Activated CD8-positive, alpha-beta T cell treated with anti-CD3 and anti-CD28 coated beads, Interleukin-2, amount 10 ng/mL, durations not matched to agents 7 days and 5 days (primary cell): ENCODE measurements at regions not wholly inside any gene's neighbourhood (a gene's known extent, or its start where the extent isn't known, plus 50 kb on each side); places are given as distances from the start of the nearest gene placed in this dataset.
"Not testable (repeated sequence)": the region's sequence is repeated elsewhere in the genome, so short reads cannot be mapped to it uniquely, and the experiment has no call there.

Experiments
- ATAC-seq: fragments of 150-1000 bp; cut with Tn5 transposase; one replicate; pipeline ENCODE4 v1.10.0; 2021; ENCODE audit warnings: moderate library complexity
- CTCF ChIA-PET: fragments of 350-600 bp; sonication (Branson Sonifier 250); formaldehyde crosslinking; loops from one replicate; lab custom pipeline; 2021; ENCODE audit warnings: antibody characterized with exemption; lab: Charles Lee
- POLR2A ChIA-PET: fragments of 350-600 bp; sonication (Branson Sonifier 250); formaldehyde crosslinking; loops from one replicate; lab custom pipeline; 2021; ENCODE audit warnings: antibody characterized with exemption; lab: Charles Lee
- DNase-seq: peaks from one replicate; pipeline ENCODE4 v3.0.0-alpha.2; 2020
- H3K27ac Mint-ChIP-seq: one replicate; pipeline ENCODE4 v1.8.0; 2021; ENCODE audit warnings: mild to moderate bottlenecking, mixed read lengths
- H3K27me3 Mint-ChIP-seq: one replicate; pipeline ENCODE4 v1.8.0; 2021; ENCODE audit warnings: low read depth, mixed read lengths
- H3K36me3 Mint-ChIP-seq: one replicate; pipeline ENCODE4 v1.8.0; 2021; ENCODE audit warnings: low read depth, mixed read lengths
- H3K4me1 Mint-ChIP-seq: one replicate; pipeline ENCODE4 v1.8.0; 2021; ENCODE audit warnings: low read depth, mixed read lengths
- H3K4me3 Mint-ChIP-seq: one replicate; pipeline ENCODE4 v1.8.0; 2021; ENCODE audit warnings: mild to moderate bottlenecking, mixed read lengths
- H3K9me3 Mint-ChIP-seq: one replicate; pipeline ENCODE4 v1.8.0; 2022; ENCODE audit warnings: mixed read lengths; ENCODE audit not compliant: insufficient read depth

DNA sequence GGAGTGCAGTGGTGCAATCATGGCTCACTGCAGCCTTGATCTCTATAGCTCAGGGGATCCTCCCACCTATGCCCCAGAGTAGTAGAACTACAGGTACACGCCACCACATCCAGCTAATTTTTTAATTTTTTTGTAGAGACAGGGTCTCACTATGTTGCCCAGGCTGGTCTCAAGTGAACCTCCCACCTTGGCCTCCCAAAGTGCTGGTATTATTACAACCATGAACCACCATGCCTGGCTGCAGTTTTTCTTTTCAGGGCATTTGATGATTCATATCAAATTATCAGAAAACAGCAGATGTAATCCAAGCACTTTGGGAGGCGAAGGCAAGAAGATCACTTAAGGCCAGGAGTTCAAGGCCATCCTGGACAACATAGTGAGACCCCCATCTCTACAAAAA, 88.4 kb upstream of the JARID2 start:
- H3K4me1 Mint-ChIP-seq = no peaks in the 10 kb centered on the region
- no peaks in the 10 kb centered on the region for H3K9me3 Mint-ChIP-seq
- POLR2A ChIA-PET = no interaction called here
- DNase-seq (no peak), ATAC-seq (no peak)
- H3K4me3 Mint-ChIP-seq = no peak overlapping the region
- CTCF ChIA-PET = no interaction called here
- no peak overlapping the region for H3K27ac Mint-ChIP-seq
- H3K27me3 Mint-ChIP-seq = no peaks in the 10 kb centered on the region
- H3K36me3 Mint-ChIP-seq = no peaks in the 10 kb centered on the region

DNA sequence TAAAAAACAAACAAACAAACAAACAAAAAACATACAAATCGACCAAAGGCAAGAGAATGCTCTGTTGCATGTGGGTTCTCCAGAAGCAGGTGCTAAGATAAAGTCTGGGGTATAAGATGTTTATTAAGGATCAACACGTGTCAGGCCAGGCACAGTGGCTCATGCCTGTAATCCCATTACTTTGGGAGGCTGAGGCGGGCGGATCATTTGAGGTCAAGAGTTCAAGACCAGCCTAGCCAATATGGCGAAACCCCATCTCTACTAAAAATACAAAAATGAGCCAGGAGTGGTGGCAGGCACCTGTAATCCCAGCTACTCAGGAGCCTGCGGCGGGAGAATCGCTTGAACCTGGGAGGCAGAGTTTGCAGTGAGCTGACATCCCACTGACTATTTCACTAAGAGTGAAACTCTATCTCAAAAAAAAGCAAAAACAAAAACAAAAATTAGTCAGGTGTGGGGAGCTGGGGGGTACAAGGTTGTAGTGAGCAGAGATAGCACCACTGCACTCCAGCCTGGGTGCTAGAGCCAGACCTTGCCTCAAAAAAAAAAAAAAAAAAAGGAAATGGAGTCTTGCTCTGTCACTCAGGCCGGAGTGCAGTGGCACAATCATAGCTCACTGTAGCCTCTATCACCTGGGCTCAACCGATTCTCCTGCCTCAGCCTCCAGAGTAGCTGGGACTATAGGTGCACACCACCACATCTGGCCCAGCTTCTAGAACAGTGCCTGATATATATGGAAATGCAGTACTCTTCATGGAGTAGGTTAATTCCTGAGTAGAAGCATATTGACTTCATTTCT, 86.8 kb upstream of the JARID2 start:
- Mint-ChIP-seq H3K4me1 (no peaks in the 10 kb centered on the region), H3K4me3 (no peak overlapping the region), H3K27ac (no peak overlapping the region), H3K9me3 (no peaks in the 10 kb centered on the region), H3K27me3 (no peaks in the 10 kb centered on the region), H3K36me3 (no peaks in the 10 kb centered on the region)
- CTCF ChIA-PET = no interaction called here
- ATAC-seq (no peak), DNase-seq (no peak)
- POLR2A ChIA-PET = no interaction called here

DNA sequence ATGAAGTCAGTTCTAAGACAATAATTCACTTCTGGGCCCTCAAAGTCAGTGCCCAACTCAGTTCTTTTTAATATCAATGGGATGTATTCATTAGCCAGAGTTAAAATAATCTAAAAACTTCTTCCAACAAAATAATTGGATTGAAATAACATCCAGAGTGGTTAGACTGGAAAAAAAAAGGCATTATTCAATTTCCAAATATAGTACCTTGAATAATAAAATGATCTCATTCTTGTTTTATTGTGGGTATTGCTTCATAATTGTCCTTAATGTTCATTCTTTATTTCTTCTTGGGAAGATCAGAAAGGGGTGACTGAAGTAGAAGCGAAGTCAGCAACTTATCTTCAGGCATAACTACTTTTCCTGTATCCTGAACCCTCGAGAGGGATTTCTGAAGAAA, 85.1 kb upstream of the JARID2 start:
- ChIA-PET CTCF (no interaction called here), POLR2A (no interaction called here)
- no peaks in the 10 kb centered on the region for H3K9me3 Mint-ChIP-seq
- H3K27me3 Mint-ChIP-seq = no peaks in the 10 kb centered on the region
- H3K4me3 Mint-ChIP-seq = no peak overlapping the region
- no peak for DNase-seq
- H3K4me1 Mint-ChIP-seq = no peaks in the 10 kb centered on the region
- no peak overlapping the region for H3K27ac Mint-ChIP-seq
- no peaks in the 10 kb centered on the region for H3K36me3 Mint-ChIP-seq
- ATAC-seq = no peak

DNA sequence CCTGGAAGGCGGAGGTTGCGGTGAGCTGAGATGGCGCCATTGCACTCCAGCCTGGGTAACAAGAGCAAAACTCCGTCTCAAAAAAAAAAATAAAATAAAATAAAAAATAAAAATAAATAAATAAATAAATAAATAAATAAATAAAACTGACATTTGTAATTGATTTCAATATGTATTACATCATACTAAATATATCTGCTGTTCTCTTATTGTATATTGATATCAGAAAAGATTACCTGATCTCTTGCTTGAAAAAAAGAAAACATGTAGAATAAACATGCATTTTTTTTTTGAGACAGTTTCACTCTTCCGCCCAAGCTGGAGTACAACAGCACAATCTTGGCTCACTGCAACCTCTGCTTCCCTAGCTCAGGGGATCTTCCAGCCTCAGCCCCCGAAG, 81.0 kb upstream of the JARID2 start:
- DNase-seq, H3K36me3 Mint-ChIP-seq, H3K4me3 Mint-ChIP-seq, H3K9me3 Mint-ChIP-seq, ATAC-seq, H3K4me1 Mint-ChIP-seq, H3K27me3 Mint-ChIP-seq, CTCF ChIA-PET, POLR2A ChIA-PET, H3K27ac Mint-ChIP-seq: not testable (repeated sequence)

DNA sequence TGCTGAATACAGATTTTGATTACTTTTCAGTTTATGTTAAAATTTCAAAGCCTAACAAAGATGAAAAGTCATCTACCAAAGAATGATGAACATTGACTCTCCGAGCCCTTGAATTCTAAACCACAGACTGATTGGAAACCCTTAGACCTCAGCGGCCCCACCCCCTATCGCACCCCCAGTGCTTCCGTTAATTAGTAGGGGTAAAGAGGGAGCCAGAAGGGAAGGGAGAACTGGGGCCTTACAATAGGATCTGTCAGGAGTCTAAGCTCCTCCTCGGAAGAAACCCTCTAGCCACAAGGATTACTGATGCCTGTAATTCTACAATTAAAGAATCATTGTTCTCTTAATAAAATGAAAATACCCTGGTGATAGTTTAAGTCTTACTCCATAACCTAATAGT, 79.7 kb upstream of the JARID2 start:
- CTCF ChIA-PET = no interaction called here
- ATAC-seq (no peak), DNase-seq (no peak)
- no peaks in the 10 kb centered on the region for H3K27me3 Mint-ChIP-seq
- POLR2A ChIA-PET = no interaction called here
- H3K4me1 Mint-ChIP-seq = no peaks in the 10 kb centered on the region
- no peaks in the 10 kb centered on the region for H3K9me3 Mint-ChIP-seq
- no peaks in the 10 kb centered on the region for H3K36me3 Mint-ChIP-seq
- H3K4me3 Mint-ChIP-seq = no peak overlapping the region
- no peak overlapping the region for H3K27ac Mint-ChIP-seq

DNA sequence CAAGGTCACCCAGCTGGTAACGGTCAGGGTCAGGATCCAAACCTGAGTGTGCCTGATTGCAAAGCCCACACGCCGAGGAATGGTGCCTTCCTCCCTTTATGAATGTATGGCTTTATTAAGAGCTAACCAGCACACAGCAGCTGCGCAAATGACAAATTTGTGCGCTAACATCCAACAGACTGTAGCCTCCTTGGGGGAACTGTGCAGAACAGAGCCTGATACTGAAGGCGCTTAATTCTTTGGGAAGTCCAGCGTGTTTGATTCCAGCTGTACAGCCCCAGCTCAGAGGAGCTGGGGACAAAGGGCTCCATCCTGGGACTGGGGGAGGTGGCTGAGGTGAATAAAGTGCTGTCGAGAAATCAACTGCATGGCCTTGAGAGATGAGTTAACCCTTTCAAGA, 75.7 kb upstream of the JARID2 start:
- Mint-ChIP-seq H3K9me3 (no peaks in the 10 kb centered on the region), H3K4me3 (no peak overlapping the region), H3K4me1 (no peaks in the 10 kb centered on the region), H3K27me3 (no peaks in the 10 kb centered on the region), H3K27ac (no peak overlapping the region), H3K36me3 (no peaks in the 10 kb centered on the region)
- CTCF ChIA-PET = no interaction called here
- ATAC-seq = no peak
- POLR2A ChIA-PET = no interaction called here
- no peak for DNase-seq

DNA sequence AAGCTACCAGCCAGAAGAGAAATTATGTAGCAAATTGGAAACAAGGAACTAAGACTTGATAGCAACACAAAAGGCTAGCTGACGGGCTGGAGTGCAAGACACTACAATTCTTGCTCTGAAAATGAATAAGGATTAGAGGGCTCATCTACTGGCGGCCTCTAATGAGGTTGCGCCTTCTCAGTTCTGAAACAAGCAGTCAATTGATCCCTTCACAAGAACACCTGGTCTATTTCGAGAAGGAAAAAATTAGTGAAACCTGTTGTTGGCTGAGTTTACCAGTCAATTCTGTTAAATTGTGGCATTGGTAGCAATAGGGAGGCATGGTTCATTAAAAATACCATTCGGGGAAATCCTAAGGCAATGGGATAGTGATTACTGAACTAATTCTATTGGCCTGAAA, 74.8 kb upstream of the JARID2 start:
- no peaks in the 10 kb centered on the region for H3K9me3 Mint-ChIP-seq
- ChIA-PET CTCF (no interaction called here), POLR2A (interaction anchor here (0.7 kb wide), 1 partner anchor 238 kb away, joined by 3 read pairs; no protein-coding TSS in a partner anchor)
- H3K4me1 Mint-ChIP-seq = no peaks in the 10 kb centered on the region
- H3K27me3 Mint-ChIP-seq = no peaks in the 10 kb centered on the region
- no peak overlapping the region for H3K4me3 Mint-ChIP-seq
- H3K36me3 Mint-ChIP-seq = no peaks in the 10 kb centered on the region
- DNase-seq (no peak), ATAC-seq (no peak)
- H3K27ac Mint-ChIP-seq = no peak overlapping the region

DNA sequence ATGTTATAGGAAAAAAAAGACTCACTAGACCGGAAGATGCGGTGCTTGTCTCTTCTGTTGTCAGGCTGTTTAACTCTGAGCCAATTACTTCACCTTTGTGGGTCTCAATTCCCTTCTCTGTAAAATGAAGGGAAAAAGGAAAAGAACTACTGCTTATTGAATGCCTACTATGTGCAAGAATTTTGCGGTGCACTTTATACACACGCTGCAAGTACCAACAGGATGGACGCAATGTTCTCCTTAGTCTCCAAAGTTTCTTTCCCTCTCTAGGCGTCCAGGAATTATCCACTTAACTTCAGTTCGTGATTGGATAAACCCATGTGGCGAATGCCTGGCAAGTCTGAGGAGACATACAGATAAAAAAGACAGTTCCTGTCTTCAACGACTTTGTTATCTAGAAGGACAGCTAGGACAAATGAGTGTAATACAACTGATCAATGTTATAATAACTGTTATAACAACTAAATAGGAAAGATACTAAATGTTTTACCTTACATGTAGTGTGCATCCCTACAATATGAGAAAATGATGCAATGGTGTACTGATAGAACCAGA, 69.0 kb upstream of the JARID2 start:
- Mint-ChIP-seq H3K4me1 (no peaks in the 10 kb centered on the region), H3K27ac (no peak overlapping the region), H3K9me3 (no peaks in the 10 kb centered on the region), H3K36me3 (no peaks in the 10 kb centered on the region), H3K4me3 (no peak overlapping the region), H3K27me3 (no peaks in the 10 kb centered on the region)
- ATAC-seq = no peak
- ChIA-PET POLR2A (no interaction called here), CTCF (no interaction called here)
- DNase-seq = no peak

DNA sequence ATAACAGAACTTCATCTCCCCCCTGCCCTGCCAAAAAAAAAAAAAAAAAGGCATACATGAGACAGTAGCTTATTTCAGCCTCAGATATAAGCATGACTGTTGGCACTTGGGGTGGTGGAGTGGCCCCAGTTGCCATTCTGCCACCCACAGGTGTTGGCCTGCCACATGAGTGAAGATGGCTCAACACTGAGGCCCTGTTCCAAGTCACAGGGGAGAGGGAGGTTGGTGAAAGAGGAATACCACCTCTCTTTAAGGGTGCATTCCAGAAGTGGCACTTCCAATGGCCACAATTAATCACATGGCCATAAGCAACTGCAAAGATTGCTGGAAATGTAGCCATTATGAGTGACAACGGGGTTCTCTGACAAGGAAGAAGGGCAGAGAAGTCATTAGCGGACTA, 61.9 kb upstream of the JARID2 start:
- Mint-ChIP-seq H3K4me3 (no peak overlapping the region), H3K9me3 (no peaks in the 10 kb centered on the region), H3K27ac (no peak overlapping the region), H3K27me3 (no peaks in the 10 kb centered on the region), H3K4me1 (peaks cover 6% of the 10 kb centered on the region), H3K36me3 (no peaks in the 10 kb centered on the region)
- no peak for DNase-seq
- no peak for ATAC-seq
- ChIA-PET POLR2A (no interaction called here), CTCF (no interaction called here)

DNA sequence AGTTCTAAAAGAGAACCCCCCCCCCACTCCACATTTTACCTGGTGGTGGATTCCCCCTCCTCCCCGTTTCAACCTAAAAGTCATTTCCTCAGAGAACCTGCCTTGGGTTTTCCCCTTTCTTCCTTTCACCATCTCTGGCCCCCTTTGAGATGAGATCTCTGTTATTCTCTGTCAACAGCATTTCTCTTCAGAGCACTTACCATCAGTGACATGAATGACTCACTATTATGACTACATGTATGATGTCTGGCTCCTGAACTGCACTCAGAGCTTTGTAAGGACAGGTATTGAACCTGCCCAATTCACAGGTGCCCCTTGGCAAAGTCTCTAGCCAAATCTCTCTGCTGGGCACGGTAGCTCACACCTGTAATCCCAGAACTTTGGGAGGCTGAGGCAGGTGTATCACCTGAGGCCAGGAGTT, 61.4 kb upstream of the JARID2 start:
- no peak overlapping the region for H3K27ac Mint-ChIP-seq
- H3K36me3 Mint-ChIP-seq = no peaks in the 10 kb centered on the region
- POLR2A ChIA-PET = no interaction called here
- H3K9me3 Mint-ChIP-seq = no peaks in the 10 kb centered on the region
- H3K27me3 Mint-ChIP-seq = no peaks in the 10 kb centered on the region
- peaks cover 6% of the 10 kb centered on the region for H3K4me1 Mint-ChIP-seq
- H3K4me3 Mint-ChIP-seq = no peak overlapping the region
- DNase-seq (no peak), ATAC-seq (no peak)
- CTCF ChIA-PET = no interaction called here

DNA sequence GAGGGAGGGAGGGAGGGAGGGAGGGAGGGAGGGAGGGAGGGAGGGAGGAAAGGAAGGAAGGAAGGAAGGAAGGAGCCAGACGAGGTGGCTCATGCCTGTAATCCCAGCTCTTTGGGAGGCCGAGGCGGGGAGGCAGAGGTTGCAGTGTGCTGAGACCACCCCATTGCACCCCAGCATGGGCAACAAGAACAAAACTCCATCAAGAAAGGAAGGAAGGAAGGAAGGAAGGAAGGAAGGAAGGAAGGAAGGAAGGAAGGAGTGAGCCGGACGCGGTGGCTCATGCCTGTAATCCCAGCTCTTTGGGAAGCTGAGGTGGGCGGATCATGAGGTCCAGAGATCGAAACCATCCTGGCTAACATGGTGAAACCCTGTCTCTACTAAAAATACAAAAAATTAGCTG, 60.8 kb upstream of the JARID2 start:
- CTCF ChIA-PET, H3K9me3 Mint-ChIP-seq, H3K27me3 Mint-ChIP-seq, H3K4me1 Mint-ChIP-seq, DNase-seq, ATAC-seq, H3K36me3 Mint-ChIP-seq, H3K27ac Mint-ChIP-seq, POLR2A ChIA-PET, H3K4me3 Mint-ChIP-seq: not testable (repeated sequence)

DNA sequence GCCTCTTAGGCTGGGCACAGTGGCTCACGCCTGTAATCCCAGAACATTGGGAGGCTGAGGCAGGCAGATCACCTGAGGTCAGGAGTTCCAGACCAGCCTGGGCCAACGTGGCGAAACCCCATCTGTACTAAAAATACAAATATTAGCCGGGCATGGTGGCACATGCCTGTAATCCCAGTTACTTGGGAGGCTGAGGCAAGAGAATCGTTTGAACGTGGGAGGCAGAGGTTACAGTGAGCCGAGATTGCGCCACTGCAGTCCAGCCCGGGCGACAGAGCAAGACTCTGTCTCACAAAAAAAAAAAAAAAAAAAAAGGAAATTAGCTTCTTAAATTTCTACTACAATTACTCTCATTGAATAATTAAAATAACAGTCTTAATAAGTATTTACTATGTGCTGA, 52.4 kb upstream of the JARID2 start:
- H3K36me3 Mint-ChIP-seq, H3K27me3 Mint-ChIP-seq, H3K9me3 Mint-ChIP-seq, POLR2A ChIA-PET, DNase-seq, H3K27ac Mint-ChIP-seq, CTCF ChIA-PET, H3K4me1 Mint-ChIP-seq, H3K4me3 Mint-ChIP-seq, ATAC-seq: not testable (repeated sequence)

DNA sequence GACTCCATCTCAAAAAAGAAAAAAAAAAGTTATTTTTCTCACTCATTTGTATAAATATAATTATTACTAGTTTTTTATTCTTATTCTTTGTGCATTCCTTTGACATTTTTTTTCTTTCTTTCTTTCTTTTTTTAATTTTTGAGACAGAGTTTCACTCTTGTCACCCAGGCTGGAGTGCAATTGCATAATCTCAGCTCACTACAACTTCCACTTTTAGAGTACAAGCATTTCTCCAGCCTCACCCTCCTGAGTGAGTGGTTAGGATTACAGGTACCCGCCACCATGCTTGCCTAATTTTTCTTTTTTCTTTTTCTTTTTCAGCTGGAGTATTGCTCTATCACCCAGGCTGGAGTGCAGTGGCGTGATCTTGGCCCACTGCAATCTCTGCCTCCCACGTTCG, 51.4 kb upstream of the JARID2 start:
- CTCF ChIA-PET = no interaction called here
- no peak overlapping the region for H3K4me3 Mint-ChIP-seq
- ATAC-seq (no peak), DNase-seq (no peak)
- POLR2A ChIA-PET = no interaction called here
- H3K36me3 Mint-ChIP-seq = no peaks in the 10 kb centered on the region
- H3K9me3 Mint-ChIP-seq = no peaks in the 10 kb centered on the region
- H3K27me3 Mint-ChIP-seq = no peaks in the 10 kb centered on the region
- no peak overlapping the region for H3K27ac Mint-ChIP-seq
- H3K4me1 Mint-ChIP-seq = no peaks in the 10 kb centered on the region
